ENCODE measurements at regions not wholly inside any gene's neighbourhood (a gene's known extent, or its start where the extent isn't known, plus 50 kb on each side); places are given as distances from the start of the nearest gene placed in this dataset.

DNA sequence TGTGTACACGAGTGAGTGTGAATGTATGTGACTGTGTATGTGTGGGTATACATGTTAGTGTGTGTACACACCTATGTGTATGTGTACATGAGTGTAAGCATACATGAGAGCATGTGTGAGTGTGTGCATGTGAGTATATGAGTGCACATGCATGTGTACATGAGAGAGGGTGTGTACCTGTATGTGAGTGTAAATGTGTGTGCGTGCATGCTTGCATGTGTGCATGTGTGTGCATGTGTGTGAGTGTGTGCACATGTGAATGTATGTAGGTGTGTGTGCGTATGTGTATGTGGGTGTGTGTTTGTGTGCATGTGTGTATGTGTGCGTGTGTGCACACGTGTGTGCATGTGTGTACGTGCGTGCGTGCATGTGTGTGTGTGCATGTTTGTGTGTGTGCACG, 183.4 kb downstream of the BMP7 start:
- Histone ChIP-seq H3K4me2 (no peak overlapping the region), H3K27me3 (no peaks in the 10 kb centered on the region), H3K4me1 (ENCODE audit: insufficient read depth) (no peaks in the 10 kb centered on the region), H3K79me2 (no peaks in the 10 kb centered on the region), H3K36me3 (replicated peaks; ENCODE audit: insufficient read depth, low read depth) (no peaks in the 10 kb centered on the region), H2AFZ (no peak overlapping the region), H3K9me3 (ENCODE audit: low read depth) (peaks cover 3% of the 10 kb centered on the region), H3K27ac (no peak overlapping the region), H3K4me3 (no peak overlapping the region), H3K9me2 (replicated peaks; ENCODE audit: insufficient read depth) (no peaks in the 10 kb centered on the region), H4K20me1 (ENCODE audit: insufficient read depth, poor library complexity, severe bottlenecking) (no peaks in the 10 kb centered on the region)
- DNase-seq (ENCODE audit: low spot score), result no peak
- TF ChIP-seq EZH2 (IDR thresholded peaks at IDR 0.05; ENCODE audit: borderline replicate concordance), result no peak
- TF ChIP-seq, protein P1, sequence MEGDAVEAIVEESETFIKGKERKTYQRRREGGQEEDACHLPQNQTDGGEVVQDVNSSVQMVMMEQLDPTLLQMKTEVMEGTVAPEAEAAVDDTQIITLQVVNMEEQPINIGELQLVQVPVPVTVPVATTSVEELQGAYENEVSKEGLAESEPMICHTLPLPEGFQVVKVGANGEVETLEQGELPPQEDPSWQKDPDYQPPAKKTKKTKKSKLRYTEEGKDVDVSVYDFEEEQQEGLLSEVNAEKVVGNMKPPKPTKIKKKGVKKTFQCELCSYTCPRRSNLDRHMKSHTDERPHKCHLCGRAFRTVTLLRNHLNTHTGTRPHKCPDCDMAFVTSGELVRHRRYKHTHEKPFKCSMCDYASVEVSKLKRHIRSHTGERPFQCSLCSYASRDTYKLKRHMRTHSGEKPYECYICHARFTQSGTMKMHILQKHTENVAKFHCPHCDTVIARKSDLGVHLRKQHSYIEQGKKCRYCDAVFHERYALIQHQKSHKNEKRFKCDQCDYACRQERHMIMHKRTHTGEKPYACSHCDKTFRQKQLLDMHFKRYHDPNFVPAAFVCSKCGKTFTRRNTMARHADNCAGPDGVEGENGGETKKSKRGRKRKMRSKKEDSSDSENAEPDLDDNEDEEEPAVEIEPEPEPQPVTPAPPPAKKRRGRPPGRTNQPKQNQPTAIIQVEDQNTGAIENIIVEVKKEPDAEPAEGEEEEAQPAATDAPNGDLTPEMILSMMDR (IDR thresholded peaks at IDR 0.05; ENCODE audit: poor library complexity), result no peak
- 95% methylated on average over 9 of the region's 9 CpGs for WGBS (ENCODE audit: low lambda C conversion rate, missing lambda C conversion rate)

DNA sequence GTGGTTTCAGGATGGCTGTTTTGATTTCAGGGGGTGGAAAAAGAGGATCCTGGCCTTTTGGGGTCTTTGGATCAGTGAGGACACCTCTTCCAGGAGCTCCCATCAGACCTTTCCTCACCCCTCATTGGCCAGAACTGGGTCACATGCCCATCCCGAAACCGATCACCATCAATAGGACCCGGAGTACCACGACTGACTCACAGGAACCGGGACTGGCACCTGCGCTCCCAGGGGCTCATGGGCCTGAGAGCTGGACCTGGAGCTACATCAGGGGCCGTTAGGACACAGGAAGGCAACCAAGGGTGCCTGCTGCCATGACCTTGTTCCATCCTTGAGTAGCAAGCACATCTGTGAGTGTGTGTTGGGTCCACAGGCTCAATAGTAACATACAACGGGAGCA, 180.4 kb downstream of the BMP7 start:
- Histone ChIP-seq H4K20me1 (ENCODE audit: insufficient read depth, poor library complexity, severe bottlenecking) (no peaks in the 10 kb centered on the region), H3K27me3 (no peaks in the 10 kb centered on the region), H3K4me1 (ENCODE audit: insufficient read depth) (no peaks in the 10 kb centered on the region), H3K27ac (no peak overlapping the region), H3K79me2 (no peaks in the 10 kb centered on the region), H3K9me2 (replicated peaks; ENCODE audit: insufficient read depth) (no peaks in the 10 kb centered on the region), H3K4me3 (no peak overlapping the region), H2AFZ (no peak overlapping the region), H3K36me3 (replicated peaks; ENCODE audit: insufficient read depth, low read depth) (no peaks in the 10 kb centered on the region), H3K4me2 (no peak overlapping the region), H3K9me3 (ENCODE audit: low read depth) (no peaks in the 10 kb centered on the region)
- 92% methylated on average over 8 of the region's 8 CpGs for WGBS (ENCODE audit: low lambda C conversion rate, missing lambda C conversion rate)
- DNase-seq (ENCODE audit: low spot score), result no peak
- TF ChIP-seq EZH2 (IDR thresholded peaks at IDR 0.05; ENCODE audit: borderline replicate concordance) (no peak), EZH2phosphoT487 (IDR thresholded peaks at IDR 0.05; ENCODE audit: low read depth, severe bottlenecking, unreplicated experiment) (no peak)
- TF ChIP-seq, protein P1 (IDR thresholded peaks at IDR 0.05; ENCODE audit: poor library complexity), result no peak

DNA sequence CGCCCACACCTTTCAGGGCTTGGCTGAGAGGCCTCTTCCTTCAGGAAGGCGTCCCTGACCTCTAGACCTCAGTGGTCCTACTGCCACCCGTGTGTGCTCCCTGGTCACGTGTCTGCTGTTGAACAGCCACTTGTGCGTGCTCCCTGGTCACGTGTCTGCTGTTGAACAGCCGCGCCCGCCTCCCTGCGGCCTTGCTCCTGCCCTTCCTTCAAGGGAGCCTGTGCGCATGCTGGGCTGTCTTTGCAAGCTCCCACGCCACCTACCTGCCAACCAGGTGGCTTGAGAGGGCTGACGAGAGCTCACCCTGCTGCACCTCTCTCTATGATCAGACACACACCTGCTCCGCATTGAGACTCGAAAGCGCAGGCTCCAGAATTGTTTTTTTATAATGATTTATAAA, 179.3 kb downstream of the BMP7 start:
- DNase-seq (ENCODE audit: low spot score), result no peak
- WGBS (ENCODE audit: low lambda C conversion rate, missing lambda C conversion rate), result 74% methylated on average over 10 of the region's 16 CpGs
- H2AFZ ChIP-seq, result no peak overlapping the region

More for the DNA sequence above, 179.3 kb downstream of the BMP7 start:
- TF ChIP-seq, protein P1 (IDR thresholded peaks at IDR 0.05; ENCODE audit: poor library complexity), result no peak
- TF ChIP-seq EZH2 (IDR thresholded peaks at IDR 0.05; ENCODE audit: borderline replicate concordance), result no peak
- TF ChIP-seq EZH2phosphoT487 (IDR thresholded peaks at IDR 0.05; ENCODE audit: low read depth, severe bottlenecking, unreplicated experiment), result no peak
- Histone ChIP-seq H3K4me3 (no peak overlapping the region), H3K36me3 (replicated peaks; ENCODE audit: insufficient read depth, low read depth) (no peaks in the 10 kb centered on the region), H3K4me1 (ENCODE audit: insufficient read depth) (no peaks in the 10 kb centered on the region), H4K20me1 (ENCODE audit: insufficient read depth, poor library complexity, severe bottlenecking) (no peaks in the 10 kb centered on the region), H3K9me3 (ENCODE audit: low read depth) (no peaks in the 10 kb centered on the region), H3K79me2 (no peaks in the 10 kb centered on the region), H3K27me3 (no peaks in the 10 kb centered on the region), H3K4me2 (no peak overlapping the region), H3K9me2 (replicated peaks; ENCODE audit: insufficient read depth) (no peaks in the 10 kb centered on the region), H3K27ac (no peak overlapping the region)
